OCI-LY7 (cell line): ENCODE measurements at regions not wholly inside any gene's neighbourhood (a gene's known extent, or its start where the extent isn't known, plus 50 kb on each side); places are given as distances from the start of the nearest gene placed in this dataset.

Source experiments
- BruUV-seq: library from RNA; stranded (reverse); fragments of 400-500 nt; replicated peaks from 2 replicates; lab custom pipeline; 2021; lab: Mats Ljungman, UMichigan
- CTCF ChIA-PET: fragments of 300-600 bp; sonication (Branson Sonifier 250); formaldehyde crosslinking; loops from one replicate; lab custom pipeline; 2022; ENCODE audit warnings: antibody characterized with exemption; ENCODE audit not compliant: unreplicated experiment; lab: Charles Lee
- POLR2A ChIA-PET: fragments of 300-600 bp; sonication (Branson Sonifier 250); formaldehyde crosslinking; loops from one replicate; lab custom pipeline; 2022; ENCODE audit warnings: antibody characterized with exemption; lab: Charles Lee
- DNase-seq: peaks from one replicate; pipeline ENCODE4 v3.0.0-alpha.2; 2015; ENCODE audit warnings: low spot score
- H2AFZ ChIP-seq: fragments of 200-600 bp; sonication (generic), shearing (Covaris generic); 2 replicates; pipeline ENCODE4 v1.6.1; 2014; ENCODE audit warnings: mild to moderate bottlenecking, antibody characterized with exemption, low read length, moderate library complexity
- H3K27ac ChIP-seq: fragments of 200-600 bp; sonication (generic); 2 replicates; pipeline ENCODE4 v1.5.1; 2014; ENCODE audit warnings: mixed run types, low read depth, mild to moderate bottlenecking, moderate library complexity, low read length, inconsistent platforms; ENCODE audit not compliant: poor library complexity, severe bottlenecking
- H3K36me3 ChIP-seq: fragments of 200-600 bp; sonication (generic); 2 replicates; pipeline ENCODE4 v1.6.1; 2014; ENCODE audit warnings: mild to moderate bottlenecking, antibody characterized with exemption, low read length, moderate library complexity, mixed read lengths; ENCODE audit not compliant: insufficient read depth
- H3K4me1 ChIP-seq: fragments of 200-600 bp; sonication (generic); 2 replicates; pipeline ENCODE4 v1.5.1; 2014; ENCODE audit warnings: mild to moderate bottlenecking, low read length; ENCODE audit not compliant: insufficient read depth, poor library complexity, severe bottlenecking
- H3K4me2 ChIP-seq: fragments of 200-600 bp; sonication (generic); 2 replicates; pipeline ENCODE4 v1.6.1; 2014; ENCODE audit warnings: mild to moderate bottlenecking, low read length
- H3K4me3 ChIP-seq: fragments of 200-600 bp; sonication (generic); 2 replicates; pipeline ENCODE4 v1.5.1; 2014; ENCODE audit warnings: mild to moderate bottlenecking, low read depth, low read length; ENCODE audit not compliant: poor library complexity, severe bottlenecking
- H3K79me2 ChIP-seq: fragments of 200-600 bp; sonication (generic); 2 replicates; pipeline ENCODE4 v1.6.1; 2016; ENCODE audit warnings: low read depth, mild to moderate bottlenecking, low read length, moderate library complexity, mixed read lengths; ENCODE audit not compliant: insufficient read depth
- H3K9me2 ChIP-seq: fragments of 200-600 bp; sonication (generic); 2 replicates; pipeline ENCODE4 v1.6.1; 2016; ENCODE audit warnings: mild to moderate bottlenecking, low read length, mixed read lengths; ENCODE audit not compliant: insufficient read depth
- H3K9me3 ChIP-seq: fragments of 200-600 bp; sonication (generic); 2 replicates; pipeline ENCODE4 v1.6.1; 2014; ENCODE audit warnings: mild to moderate bottlenecking, mixed run types, low read length, mixed read lengths
- H4K20me1 ChIP-seq: fragments of 200-600 bp; sonication (generic); 2 replicates; pipeline ENCODE4 v1.6.1; 2014; ENCODE audit warnings: mild to moderate bottlenecking, antibody characterized with exemption, low read length, moderate library complexity, mixed read lengths; ENCODE audit not compliant: insufficient read depth
- CTCF ChIP-seq: fragments of 200-600 bp; sonication (generic); conservative IDR thresholded peaks from 2 replicates; pipeline ENCODE4 v1.5.1; 2014; ENCODE audit warnings: mild to moderate bottlenecking, antibody characterized with exemption, low read length, moderate library complexity, mixed read lengths
- EZH2phosphoT487 ChIP-seq: fragments of 200-600 bp; sonication (generic); IDR thresholded peaks from 2 replicates; pipeline ENCODE4 v1.6.1; 2018; ENCODE audit warnings: low read depth, borderline replicate concordance, mild to moderate bottlenecking, mixed run types, antibody characterized with exemption, low read length, moderate library complexity, mixed read lengths
- intact Hi-C: fragments of 100-400 bp; cut with micrococcal nuclease; formaldehyde crosslinking; loops from one replicate; pipeline ENCODE4 v1.10.0; 2022; ENCODE audit not compliant: unreplicated experiment

GRCh38 chr3:168996622-168997021 lies 666.9 kb downstream of the MECOM start:
- CTCF ChIA-PET: no interaction called here
- no peaks in the 10 kb centered on the region for H3K9me3 ChIP-seq
- no TSS peak for BruUV-seq
- intact Hi-C loops: no loop called here
- POLR2A ChIA-PET: interaction anchor here (1.2 kb wide), 1 partner anchor 11 kb away, joined by 3 read pairs; no protein-coding TSS in a partner anchor
- H3K4me2 ChIP-seq: no peak overlapping the region
- H4K20me1 ChIP-seq: no peaks in the 10 kb centered on the region
- H3K4me1 ChIP-seq: no peaks in the 10 kb centered on the region
- H3K79me2 ChIP-seq: no peaks in the 10 kb centered on the region
- H2AFZ ChIP-seq: no peak overlapping the region
- no peak for TF ChIP-seq CTCF
- no peak for TF ChIP-seq EZH2phosphoT487
- no peak for DNase-seq
- H3K4me3 ChIP-seq: no peak overlapping the region
- no peak overlapping the region for H3K27ac ChIP-seq
- no peaks in the 10 kb centered on the region for H3K36me3 ChIP-seq
- no peaks in the 10 kb centered on the region for H3K9me2 ChIP-seq

GRCh38 chr3:168995129-168995528 lies 668.4 kb downstream of the MECOM start:
- H3K36me3 ChIP-seq: no peaks in the 10 kb centered on the region
- no peaks in the 10 kb centered on the region for H3K79me2 ChIP-seq
- no peaks in the 10 kb centered on the region for H3K4me1 ChIP-seq
- no peak overlapping the region for H3K4me2 ChIP-seq
- no peak overlapping the region for H3K27ac ChIP-seq
- intact Hi-C loops: no loop called here
- TF ChIP-seq EZH2phosphoT487 (no peak), CTCF (no peak)
- no peak overlapping the region for H2AFZ ChIP-seq
- POLR2A ChIA-PET: interaction anchor here (1.0 kb wide), 1 partner anchor 357 kb away, joined by 3 read pairs; no protein-coding TSS in a partner anchor
- H3K9me2 ChIP-seq: no peaks in the 10 kb centered on the region
- H3K9me3 ChIP-seq: no peaks in the 10 kb centered on the region
- H4K20me1 ChIP-seq: no peaks in the 10 kb centered on the region
- DNase-seq: no peak
- CTCF ChIA-PET: no interaction called here
- BruUV-seq: no TSS peak
- H3K4me3 ChIP-seq: no peak overlapping the region

- CTCF ChIA-PET: no interaction called here
- no peak overlapping the region for H3K4me3 ChIP-seq
- no peaks in the 10 kb centered on the region for H3K9me2 ChIP-seq
- no peak overlapping the region for H2AFZ ChIP-seq
- no peak for DNase-seq
- no peaks in the 10 kb centered on the region for H3K4me1 ChIP-seq
- intact Hi-C loops: no loop called here
- POLR2A ChIA-PET: no interaction called here
- no peak overlapping the region for H3K27ac ChIP-seq
- H4K20me1 ChIP-seq: no peaks in the 10 kb centered on the region
- no peaks in the 10 kb centered on the region for H3K79me2 ChIP-seq
- no peak for TF ChIP-seq EZH2phosphoT487
- TF ChIP-seq CTCF: no peak
- H3K36me3 ChIP-seq: no peaks in the 10 kb centered on the region
- BruUV-seq: no TSS peak
- H3K4me2 ChIP-seq: no peak overlapping the region
- H3K9me3 ChIP-seq: no peaks in the 10 kb centered on the region
Observed at GRCh38 chr3:168991803-168992202, 671.7 kb downstream of the MECOM start.
